Keratinocyte (primary cell): ENCODE measurements at regions not wholly inside any gene's neighbourhood (a gene's known extent, or its start where the extent isn't known, plus 50 kb on each side); places are given as distances from the start of the nearest gene placed in this dataset.

Experiments
- DNase-seq: peaks from one replicate; pipeline ENCODE4 v3.0.0-alpha.2; 2011; ENCODE audit warnings: low read depth, missing footprints, low spot score
- FAIRE-seq: peaks from 2 replicates; lab custom pipeline; 2011; peaks lifted over from hg19 to GRCh38; lab: Jason Lieb, UNC
- H2AFZ ChIP-seq: 2 replicates; pipeline ENCODE4 v1.6.0; 2012; ENCODE audit warnings: low read length, control low read depth, inconsistent platforms; ENCODE audit not compliant: control insufficient read depth
- H3K27ac ChIP-seq: 2 replicates; pipeline ENCODE4 v1.5.1; 2011; ENCODE audit warnings: low read length; ENCODE audit not compliant: control insufficient read depth, insufficient read depth
- H3K27me3 ChIP-seq: 3 replicates; pipeline ENCODE4 v1.6.0; 2011; ENCODE audit warnings: low read length; ENCODE audit not compliant: control insufficient read depth, insufficient read depth; ENCODE audit errors: extremely low read depth
- H3K36me3 ChIP-seq, 2 experiments: 2 replicates in 1 of 2; 3 replicates in 1 of 2; pipeline ENCODE4 v1.5.1; 2011; ENCODE audit warnings: low read length in 2 of 2, mild to moderate bottlenecking in 1 of 2; ENCODE audit not compliant: control insufficient read depth in 2 of 2, insufficient read depth in 2 of 2; ENCODE audit errors: extremely low read depth in 1 of 2
- H3K4me1 ChIP-seq: 3 replicates; pipeline ENCODE4 v1.5.1; 2011; ENCODE audit warnings: low read length; ENCODE audit not compliant: control insufficient read depth, insufficient read depth; ENCODE audit errors: extremely low read depth
- H3K4me2 ChIP-seq: 3 replicates; pipeline ENCODE4 v1.6.0; 2011; ENCODE audit warnings: low read depth, low read length; ENCODE audit not compliant: control insufficient read depth, insufficient read depth; ENCODE audit errors: extremely low read depth
- H3K4me3 ChIP-seq, 3 experiments: fragments of 200-600 bp in 1 of 3; sonication (generic) in 1 of 3; 2 replicates in 2 of 3; 3 replicates in 1 of 3; pipeline ENCODE4 v1.5.1; 2011 to 2016; ENCODE audit warnings: low read length in 3 of 3, mild to moderate bottlenecking in 3 of 3, control low read depth in 2 of 3, inconsistent platforms in 1 of 3, low read depth in 1 of 3, mixed read lengths in 1 of 3, mixed run types in 1 of 3, moderate library complexity in 1 of 3; ENCODE audit not compliant: control insufficient read depth in 2 of 3, insufficient read depth in 2 of 3; ENCODE audit errors: extremely low read depth in 1 of 3
- H3K79me2 ChIP-seq: 2 replicates; pipeline ENCODE4 v1.6.0; 2012; ENCODE audit warnings: low read length; ENCODE audit not compliant: control insufficient read depth, insufficient read depth
- H3K9ac ChIP-seq: 3 replicates; pipeline ENCODE4 v1.6.0; 2011; ENCODE audit warnings: low read length; ENCODE audit not compliant: control insufficient read depth, insufficient read depth; ENCODE audit errors: extremely low read depth
- H3K9me1 ChIP-seq: 3 replicates; pipeline ENCODE4 v1.6.0; 2011; ENCODE audit warnings: low read length; ENCODE audit not compliant: control insufficient read depth, insufficient read depth; ENCODE audit errors: extremely low read depth
- H3K9me3 ChIP-seq: 2 replicates; pipeline ENCODE4 v1.5.1; 2012; ENCODE audit warnings: low read depth, low read length; ENCODE audit not compliant: control insufficient read depth
- H4K20me1 ChIP-seq: 3 replicates; pipeline ENCODE4 v1.6.0; 2011; ENCODE audit warnings: low read length; ENCODE audit not compliant: control insufficient read depth, insufficient read depth; ENCODE audit errors: extremely low read depth
- EZH2 ChIP-seq: IDR thresholded peaks from one replicate; pipeline ENCODE4 v1.6.1; 2012; ENCODE audit warnings: inconsistent platforms, mild to moderate bottlenecking, low read length, moderate library complexity
- dilution Hi-C: fragments of 300-500 bp; cut with MboI; formaldehyde crosslinking; loops from one replicate; pipeline ENCODE4 v1.7.0; 2020; ENCODE audit warnings: low sequenced_read_pairs; ENCODE audit not compliant: extremely low pct_ligation_motif_present
- TF ChIP-seq, protein P1 (sequence below), 3 experiments: IDR thresholded peaks in 1 of 3; conservative IDR thresholded peaks in 1 of 3; optimal IDR thresholded peaks in 1 of 3; 2 replicates in 2 of 3; 3 replicates in 1 of 3; pipeline versions ENCODE3 to v1.5.1; 2011; ENCODE audit warnings: low read length in 3 of 3, mild to moderate bottlenecking in 3 of 3, moderate library complexity in 2 of 3, control low read depth in 1 of 3, inconsistent platforms in 1 of 3; ENCODE audit not compliant: insufficient read depth in 2 of 3; ENCODE audit errors: extremely low read depth in 1 of 3

- TF ChIP-seq, protein P1, sequence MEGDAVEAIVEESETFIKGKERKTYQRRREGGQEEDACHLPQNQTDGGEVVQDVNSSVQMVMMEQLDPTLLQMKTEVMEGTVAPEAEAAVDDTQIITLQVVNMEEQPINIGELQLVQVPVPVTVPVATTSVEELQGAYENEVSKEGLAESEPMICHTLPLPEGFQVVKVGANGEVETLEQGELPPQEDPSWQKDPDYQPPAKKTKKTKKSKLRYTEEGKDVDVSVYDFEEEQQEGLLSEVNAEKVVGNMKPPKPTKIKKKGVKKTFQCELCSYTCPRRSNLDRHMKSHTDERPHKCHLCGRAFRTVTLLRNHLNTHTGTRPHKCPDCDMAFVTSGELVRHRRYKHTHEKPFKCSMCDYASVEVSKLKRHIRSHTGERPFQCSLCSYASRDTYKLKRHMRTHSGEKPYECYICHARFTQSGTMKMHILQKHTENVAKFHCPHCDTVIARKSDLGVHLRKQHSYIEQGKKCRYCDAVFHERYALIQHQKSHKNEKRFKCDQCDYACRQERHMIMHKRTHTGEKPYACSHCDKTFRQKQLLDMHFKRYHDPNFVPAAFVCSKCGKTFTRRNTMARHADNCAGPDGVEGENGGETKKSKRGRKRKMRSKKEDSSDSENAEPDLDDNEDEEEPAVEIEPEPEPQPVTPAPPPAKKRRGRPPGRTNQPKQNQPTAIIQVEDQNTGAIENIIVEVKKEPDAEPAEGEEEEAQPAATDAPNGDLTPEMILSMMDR (optimal IDR thresholded peaks at IDR 0.05 in 1 of 3, IDR thresholded peaks at IDR 0.05 in 1 of 3, conservative IDR thresholded peaks at IDR 0.05 in 1 of 3; ENCODE audit: extremely low read depth in 1 of 3, insufficient read depth in 2 of 3, low read length in 3 of 3): no peak
- TF ChIP-seq EZH2: no peak
- H3K27me3 ChIP-seq: no peaks in the 10 kb centered on the region
- no peak overlapping the region for H3K9ac ChIP-seq
- H3K79me2 ChIP-seq: no peaks in the 10 kb centered on the region
- no peak for DNase-seq
- H3K36me3 ChIP-seq: no peaks in the 10 kb centered on the region
- H3K9me3 ChIP-seq: no peaks in the 10 kb centered on the region
- H3K4me1 ChIP-seq: peaks cover 5% of the 10 kb centered on the region
- H2AFZ ChIP-seq: no peak overlapping the region
- dilution Hi-C loops: no loop called here
- H4K20me1 ChIP-seq: no peaks in the 10 kb centered on the region
- H3K4me3 ChIP-seq: no peak overlapping the region
- no peaks in the 10 kb centered on the region for H3K9me1 ChIP-seq
- no peak overlapping the region for H3K4me2 ChIP-seq
- no peak for FAIRE-seq
- H3K27ac ChIP-seq: no peak overlapping the region
Observed at GRCh38 chr12:13379531-13380188, 183.1 kb downstream of the EMP1 start.

- H3K9me3 ChIP-seq: no peaks in the 10 kb centered on the region
- DNase-seq (no peak), FAIRE-seq (no peak)
- no peaks in the 10 kb centered on the region for H3K9me1 ChIP-seq
- no peaks in the 10 kb centered on the region for H3K79me2 ChIP-seq
- no peak overlapping the region for H2AFZ ChIP-seq
- no peak for TF ChIP-seq EZH2
- TF ChIP-seq, protein P1 (optimal IDR thresholded peaks at IDR 0.05 in 1 of 3, IDR thresholded peaks at IDR 0.05 in 1 of 3, conservative IDR thresholded peaks at IDR 0.05 in 1 of 3; ENCODE audit: extremely low read depth in 1 of 3, insufficient read depth in 2 of 3, low read length in 3 of 3): no peak
- H3K4me2 ChIP-seq: no peak overlapping the region
- H3K4me3 ChIP-seq: no peak overlapping the region
- no peak overlapping the region for H3K27ac ChIP-seq
- dilution Hi-C loops: no loop called here
- no peaks in the 10 kb centered on the region for H4K20me1 ChIP-seq
- no peaks in the 10 kb centered on the region for H3K27me3 ChIP-seq
- H3K36me3 ChIP-seq: no peaks in the 10 kb centered on the region
- H3K9ac ChIP-seq: no peak overlapping the region
- no peaks in the 10 kb centered on the region for H3K4me1 ChIP-seq
Observed at GRCh38 chr12:13377698-13378097, 181.2 kb downstream of the EMP1 start.
